HCT116 (cell line): ENCODE measurements at regions not wholly inside any gene's neighbourhood (a gene's known extent, or its start where the extent isn't known, plus 50 kb on each side); places are given as distances from the start of the nearest gene placed in this dataset.

ENCODE experiments used
- ELF1 ChIP-seq: IDR thresholded peaks from 2 replicates; pipeline ENCODE4 v1.6.1; 2012; ENCODE audit warnings: low read depth, borderline replicate concordance
- EZH2 ChIP-seq: fragments of 200-600 bp; sonication (generic); IDR thresholded peaks from 2 replicates; pipeline ENCODE4 v1.6.1; 2017; ENCODE audit warnings: antibody characterized with exemption, mixed run types
- EZH2phosphoT487 ChIP-seq: fragments of 200-600 bp; IDR thresholded peaks from 2 replicates; pipeline ENCODE4 v1.6.1; 2018; ENCODE audit warnings: antibody characterized with exemption, borderline replicate concordance
- JUND ChIP-seq: IDR thresholded peaks from 2 replicates; pipeline ENCODE4 v1.6.1; 2012
- POLR2A ChIP-seq: IDR thresholded peaks from 2 replicates; pipeline ENCODE4 v1.7.0; 2011; ENCODE audit warnings: borderline replicate concordance; ENCODE audit not compliant: insufficient read depth, insufficient read length; ENCODE audit errors: extremely low read depth
- POLR2AphosphoS5 ChIP-seq: IDR thresholded peaks from 2 replicates; pipeline ENCODE4 v1.6.1; 2011; ENCODE audit warnings: mild to moderate bottlenecking, low read depth, low read length, moderate library complexity
- RAD21 ChIP-seq: IDR thresholded peaks from 2 replicates; pipeline ENCODE4 v1.6.1; 2012; ENCODE audit warnings: low read depth, mild to moderate bottlenecking
- REST ChIP-seq: IDR thresholded peaks from 2 replicates; pipeline ENCODE4 v1.6.1; 2012; ENCODE audit warnings: low read depth
- SP1 ChIP-seq: IDR thresholded peaks from 2 replicates; pipeline ENCODE4 v1.6.1; 2012; ENCODE audit warnings: low read depth
- TCF7L2 ChIP-seq: IDR thresholded peaks from 2 replicates; pipeline ENCODE4 v1.7.0; 2011; ENCODE audit warnings: borderline replicate concordance, inconsistent platforms; ENCODE audit not compliant: insufficient read depth, insufficient read length; ENCODE audit errors: extremely low read depth
- ZNF274 ChIP-seq: fragments of 200-500 bp; sonication (Bioruptor generic); IDR thresholded peaks from 2 replicates; pipeline ENCODE4 v1.6.1; 2014; ENCODE audit warnings: mild to moderate bottlenecking, low read depth, low read length, inconsistent platforms
- TF ChIP-seq, protein P1 (sequence below), 3 experiments: fragments of 200-600 bp in 1 of 3; sonication (generic) in 1 of 3; IDR thresholded peaks in 2 of 3; conservative IDR thresholded peaks in 1 of 3; 2 replicates each; pipeline ENCODE4 v1.5.1; 2012 to 2017; ENCODE audit warnings: low read depth in 2 of 3, low read length in 2 of 3, antibody characterized with exemption in 1 of 3, borderline replicate concordance in 1 of 3, control low read depth in 1 of 3, mild to moderate bottlenecking in 1 of 3, mixed read lengths in 1 of 3, mixed run types in 1 of 3, moderate library complexity in 1 of 3; ENCODE audit not compliant: insufficient read depth in 1 of 3
- TF ChIP-seq, protein P2 (sequence below): IDR thresholded peaks from 2 replicates; pipeline ENCODE4 v1.6.1; 2012

DNA sequence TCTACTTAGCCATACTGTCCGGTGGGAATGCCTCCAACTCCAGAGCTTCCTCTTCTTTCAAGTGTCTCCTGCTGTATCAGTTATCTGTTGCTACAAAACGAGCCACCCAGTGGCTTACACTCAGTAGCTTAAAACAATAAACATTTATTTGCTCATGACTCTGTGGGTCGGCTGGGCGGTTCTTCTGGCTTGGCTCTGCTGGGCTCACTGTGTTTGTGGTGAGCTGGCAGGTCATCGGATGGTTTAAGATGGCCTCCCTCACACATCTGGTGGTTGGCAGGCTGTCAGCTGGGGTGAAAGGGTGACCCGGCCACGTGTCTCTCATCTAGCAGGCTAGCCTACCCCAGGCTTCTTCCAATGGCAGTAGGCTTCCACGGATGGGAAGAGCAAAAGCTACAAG is 122.4 kb upstream of the SLC1A4 start:
- TF ChIP-seq TCF7L2 (no peak), POLR2A (no peak), POLR2AphosphoS5 (no peak), ZNF274 (no peak), RAD21 (no peak), REST (no peak), EZH2phosphoT487 (no peak), JUND (no peak), ELF1 (no peak), EZH2 (no peak), SP1 (no peak)
- TF ChIP-seq, protein P1, sequence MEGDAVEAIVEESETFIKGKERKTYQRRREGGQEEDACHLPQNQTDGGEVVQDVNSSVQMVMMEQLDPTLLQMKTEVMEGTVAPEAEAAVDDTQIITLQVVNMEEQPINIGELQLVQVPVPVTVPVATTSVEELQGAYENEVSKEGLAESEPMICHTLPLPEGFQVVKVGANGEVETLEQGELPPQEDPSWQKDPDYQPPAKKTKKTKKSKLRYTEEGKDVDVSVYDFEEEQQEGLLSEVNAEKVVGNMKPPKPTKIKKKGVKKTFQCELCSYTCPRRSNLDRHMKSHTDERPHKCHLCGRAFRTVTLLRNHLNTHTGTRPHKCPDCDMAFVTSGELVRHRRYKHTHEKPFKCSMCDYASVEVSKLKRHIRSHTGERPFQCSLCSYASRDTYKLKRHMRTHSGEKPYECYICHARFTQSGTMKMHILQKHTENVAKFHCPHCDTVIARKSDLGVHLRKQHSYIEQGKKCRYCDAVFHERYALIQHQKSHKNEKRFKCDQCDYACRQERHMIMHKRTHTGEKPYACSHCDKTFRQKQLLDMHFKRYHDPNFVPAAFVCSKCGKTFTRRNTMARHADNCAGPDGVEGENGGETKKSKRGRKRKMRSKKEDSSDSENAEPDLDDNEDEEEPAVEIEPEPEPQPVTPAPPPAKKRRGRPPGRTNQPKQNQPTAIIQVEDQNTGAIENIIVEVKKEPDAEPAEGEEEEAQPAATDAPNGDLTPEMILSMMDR (IDR thresholded peaks at IDR 0.05 in 2 of 3, conservative IDR thresholded peaks at IDR 0.05 in 1 of 3; ENCODE audit: borderline replicate concordance in 1 of 3, insufficient read depth in 1 of 3, low read depth in 2 of 3, low read length in 2 of 3): no peak
- TF ChIP-seq, protein P2, sequence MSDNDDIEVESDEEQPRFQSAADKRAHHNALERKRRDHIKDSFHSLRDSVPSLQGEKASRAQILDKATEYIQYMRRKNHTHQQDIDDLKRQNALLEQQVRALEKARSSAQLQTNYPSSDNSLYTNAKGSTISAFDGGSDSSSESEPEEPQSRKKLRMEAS: no peak
